ENCODE measurements at regions not wholly inside any gene's neighbourhood (a gene's known extent, or its start where the extent isn't known, plus 50 kb on each side); places are given as distances from the start of the nearest gene placed in this dataset.

- FAIRE-seq (no peak), DNase-seq (ENCODE audit: insufficient read length, low spot score) (no peak)
- no peak for TF ChIP-seq POLR2A (IDR thresholded peaks at IDR 0.05; ENCODE audit: low read depth, low read length)
Observed at GRCh38 chr7:67823345-67823744, 826.7 kb downstream of the TYW1 start.

DNA sequence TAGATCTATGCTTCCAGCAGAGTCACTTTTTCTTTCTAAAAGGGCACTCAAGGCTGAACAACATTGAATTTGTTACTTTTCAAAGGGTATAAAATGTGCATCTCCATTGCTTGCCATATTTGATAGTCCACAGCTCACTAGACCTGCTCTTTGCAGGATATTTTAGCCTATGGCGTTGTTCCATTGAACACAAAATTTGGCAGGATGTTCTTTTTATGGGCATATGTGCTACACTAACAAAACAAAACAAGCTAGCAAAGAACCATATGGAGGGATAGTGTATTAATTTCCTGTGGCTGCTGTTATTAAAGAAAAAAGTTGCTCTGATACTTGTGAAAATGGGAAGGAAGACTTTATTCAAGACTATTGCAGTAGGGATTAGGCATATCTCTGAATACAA, 828.7 kb downstream of the TYW1 start:
- FAIRE-seq: no peak
- TF ChIP-seq POLR2A (IDR thresholded peaks at IDR 0.05; ENCODE audit: low read depth, low read length): no peak
- no peak for DNase-seq (ENCODE audit: insufficient read length, low spot score)

GRCh38 chr7:67841896-67842295, 845.3 kb downstream of the TYW1 start:
- FAIRE-seq (no peak), DNase-seq (ENCODE audit: insufficient read length, low spot score) (no peak)
- TF ChIP-seq POLR2A (IDR thresholded peaks at IDR 0.05; ENCODE audit: low read depth, low read length): no peak

DNA sequence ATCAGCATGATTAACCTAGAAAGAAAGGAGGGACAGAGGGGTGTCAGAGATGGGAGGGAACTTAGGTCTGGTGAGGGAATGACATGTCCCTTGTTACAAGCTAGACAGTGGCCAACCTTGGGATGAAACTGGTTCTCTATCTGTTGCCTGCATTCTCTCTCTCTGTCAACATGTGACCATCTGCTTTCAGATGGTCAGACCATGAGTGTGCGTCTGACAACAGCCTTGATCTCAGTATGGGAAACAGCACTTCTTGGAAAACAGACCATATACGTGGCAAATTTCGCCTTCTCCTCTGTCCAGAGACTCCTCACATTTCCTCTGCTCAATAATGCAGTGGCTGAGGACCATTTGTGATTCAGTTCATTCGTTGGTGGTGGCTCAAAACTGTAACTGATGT, 845.9 kb downstream of the TYW1 start:
- DNase-seq (ENCODE audit: insufficient read length, low spot score) (no peak), FAIRE-seq (no peak)
- no peak for TF ChIP-seq POLR2A (IDR thresholded peaks at IDR 0.05; ENCODE audit: low read depth, low read length)

- DNase-seq (ENCODE audit: insufficient read length, low spot score) (no peak), FAIRE-seq (no peak)
- TF ChIP-seq POLR2A (IDR thresholded peaks at IDR 0.05; ENCODE audit: low read depth, low read length): no peak
Observed at GRCh38 chr7:67843001-67843565, 846.5 kb downstream of the TYW1 start.

GRCh38 chr7:67843615-67844014, 847.0 kb downstream of the TYW1 start:
- FAIRE-seq: no peak
- no peak for DNase-seq (ENCODE audit: insufficient read length, low spot score)
- TF ChIP-seq POLR2A (IDR thresholded peaks at IDR 0.05; ENCODE audit: low read depth, low read length): no peak

DNA sequence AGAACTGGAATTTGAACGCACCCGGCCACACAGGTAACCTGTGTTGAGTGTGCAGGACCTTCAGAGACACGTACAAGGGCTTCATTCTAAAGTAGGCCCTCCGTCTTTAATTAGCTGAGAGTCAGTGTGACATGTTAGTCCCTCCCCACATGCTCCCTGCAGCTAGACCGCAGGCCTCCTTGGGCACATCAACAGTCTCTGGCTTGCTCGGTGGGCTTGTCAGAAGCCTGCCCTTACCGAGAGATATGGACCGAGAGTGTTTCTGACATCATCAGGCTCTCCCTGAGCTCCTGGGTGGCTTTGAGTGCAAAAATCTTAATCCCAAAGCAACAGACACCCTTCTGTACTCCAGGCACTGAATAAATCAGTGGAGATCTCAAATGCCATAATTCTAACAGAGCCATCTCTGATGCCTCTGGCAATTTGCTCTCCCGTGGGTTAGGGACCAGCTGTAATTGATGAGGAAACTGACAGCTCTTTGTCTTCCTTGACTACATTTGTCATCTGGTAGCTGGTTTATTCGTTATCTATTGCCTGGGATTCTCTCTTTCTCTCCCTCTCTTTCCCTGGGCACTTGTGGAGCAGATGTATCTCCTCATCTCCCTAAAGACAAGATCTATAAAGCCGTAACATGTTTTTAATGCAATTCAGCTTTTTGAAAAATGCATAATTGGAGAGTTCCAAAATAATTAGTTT, 850.6 kb downstream of the TYW1 start:
- no peak for FAIRE-seq
- no peak for TF ChIP-seq POLR2A (IDR thresholded peaks at IDR 0.05; ENCODE audit: low read depth, low read length)
- no peak for DNase-seq (ENCODE audit: insufficient read length, low spot score)

GRCh38 chr7:67854221-67855178, 857.9 kb downstream of the TYW1 start:
- no peak for FAIRE-seq
- DNase-seq (ENCODE audit: insufficient read length, low spot score): no peak
- no peak for TF ChIP-seq POLR2A (IDR thresholded peaks at IDR 0.05; ENCODE audit: low read depth, low read length)

GRCh38 chr7:67855322-67855721, 858.7 kb downstream of the TYW1 start:
- no peak for TF ChIP-seq POLR2A (IDR thresholded peaks at IDR 0.05; ENCODE audit: low read depth, low read length)
- DNase-seq (ENCODE audit: insufficient read length, low spot score): no peak
- no peak for FAIRE-seq

DNA sequence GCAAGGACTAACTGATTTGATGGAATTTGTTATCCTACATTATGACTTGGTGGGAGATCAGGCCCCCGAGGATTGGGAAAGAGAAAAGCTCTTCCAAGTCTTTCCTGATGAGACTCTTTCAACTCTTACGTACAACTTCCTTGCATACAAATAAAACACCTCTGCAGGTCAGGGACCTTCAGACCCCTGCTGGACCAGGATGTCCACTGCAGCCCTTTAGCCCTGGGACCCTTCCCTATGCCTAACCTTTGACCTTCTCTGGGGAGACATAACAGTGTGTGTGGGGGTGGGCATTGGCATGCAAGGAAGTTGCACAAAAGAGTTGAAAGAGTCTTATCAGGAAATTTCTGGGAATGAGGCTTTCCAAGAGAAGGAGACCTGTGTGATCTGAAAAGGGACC, 859.4 kb downstream of the TYW1 start:
- DNase-seq (ENCODE audit: insufficient read length, low spot score) (no peak), FAIRE-seq (no peak)
- TF ChIP-seq POLR2A (IDR thresholded peaks at IDR 0.05; ENCODE audit: low read depth, low read length): no peak

DNA sequence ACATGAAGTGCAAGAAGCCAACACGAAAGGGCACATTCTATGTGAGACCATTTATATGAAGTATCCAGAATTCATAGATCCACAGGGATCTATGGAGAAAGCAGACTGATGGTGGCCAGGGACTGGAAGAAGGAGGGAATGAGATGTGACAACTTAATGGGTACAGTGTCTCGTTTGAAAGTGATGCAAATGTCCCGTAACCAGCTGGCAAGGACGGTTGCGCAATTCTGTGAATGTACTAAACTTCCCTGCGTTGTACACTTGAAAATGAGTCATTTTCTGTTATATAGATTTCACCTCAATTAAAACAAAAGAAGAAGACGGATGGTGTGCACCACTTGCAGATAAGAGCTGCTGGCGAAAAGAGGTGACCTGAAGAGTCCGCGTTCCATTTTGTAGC, 861.1 kb downstream of the TYW1 start:
- no peak for FAIRE-seq
- no peak for TF ChIP-seq POLR2A (IDR thresholded peaks at IDR 0.05; ENCODE audit: low read depth, low read length)
- DNase-seq (ENCODE audit: insufficient read length, low spot score): no peak

DNA sequence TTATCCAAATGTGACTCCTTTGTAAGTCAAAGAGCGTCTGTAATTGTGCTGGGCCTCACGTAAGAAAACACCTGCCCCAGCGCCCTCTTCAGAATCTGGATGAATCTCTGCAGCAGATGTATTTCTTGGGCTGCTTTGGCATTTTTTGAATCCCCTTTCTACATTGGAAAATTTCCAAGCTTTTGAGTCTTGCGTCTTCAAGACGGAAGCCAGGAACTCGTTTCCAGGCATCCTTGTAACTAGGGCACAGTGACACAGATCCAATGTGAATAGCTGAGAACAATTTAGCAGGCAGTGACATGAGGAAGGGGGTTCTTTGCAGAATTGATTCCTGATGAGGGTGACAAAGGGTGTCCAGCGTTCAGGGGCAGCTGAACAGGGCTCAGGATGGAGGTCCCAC, 862.3 kb downstream of the TYW1 start:
- FAIRE-seq: no peak
- no peak for TF ChIP-seq POLR2A (IDR thresholded peaks at IDR 0.05; ENCODE audit: low read depth, low read length)
- no peak for DNase-seq (ENCODE audit: insufficient read length, low spot score)

DNA sequence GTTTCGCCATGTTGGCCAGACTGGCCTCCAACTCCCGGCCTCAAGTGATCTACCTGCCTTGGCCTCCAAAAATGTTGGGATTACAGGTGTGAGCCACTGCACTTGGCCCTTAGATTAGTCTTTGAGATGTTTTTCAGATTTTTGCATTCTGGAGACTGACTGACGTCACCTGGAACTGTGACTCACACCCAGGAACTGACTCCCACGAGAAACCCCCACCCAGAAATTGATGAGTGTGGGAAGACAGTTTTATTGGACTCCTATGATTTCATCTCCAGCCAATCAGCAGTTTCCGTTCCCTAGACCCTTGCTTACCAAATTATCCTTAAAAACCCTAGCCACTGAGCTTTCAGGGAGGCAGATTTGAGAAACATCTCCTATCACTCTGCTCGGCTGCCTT, 867.3 kb downstream of the TYW1 start:
- TF ChIP-seq POLR2A (IDR thresholded peaks at IDR 0.05; ENCODE audit: low read depth, low read length): no peak
- no peak for FAIRE-seq

GRCh38 chr7:67866054-67866453, 869.4 kb downstream of the TYW1 start:
- TF ChIP-seq POLR2A (IDR thresholded peaks at IDR 0.05; ENCODE audit: low read depth, low read length): no peak
- DNase-seq (ENCODE audit: insufficient read length, low spot score) (no peak), FAIRE-seq (no peak)

More for the DNA sequence above, 867.3 kb downstream of the TYW1 start:
- DNase-seq (ENCODE audit: insufficient read length, low spot score): no peak

Data from H54 (cell line).